CD4-positive, alpha-beta T cell treated with Interleukin-4 for 1 hour (primary cell): ENCODE measurements at regions not wholly inside any gene's neighbourhood (a gene's known extent, or its start where the extent isn't known, plus 50 kb on each side); places are given as distances from the start of the nearest gene placed in this dataset.
"Not testable (repeated sequence)": the region's sequence is repeated elsewhere in the genome, so short reads cannot be mapped to it uniquely, and the experiment has no call there.

Source experiments
- DNase-seq, 2 donors: peaks; one replicate each; pipeline ENCODE4 v3.0.0-alpha.2; 2020 to 2022

- no peak for DNase-seq
These were observed 867.4 kb downstream of the KCNT2 start for GRCh38 chr1:195740862-195741261.

GRCh38 chr1:195738966-195739650 is 869.1 kb downstream of the KCNT2 start:
- no peak for DNase-seq

GRCh38 chr1:195735140-195735539 is 873.1 kb downstream of the KCNT2 start:
- no peak for DNase-seq

GRCh38 chr1:195733826-195734225 is 874.4 kb downstream of the KCNT2 start:
- no peak for DNase-seq

GRCh38 chr1:195733408-195733807 is 874.8 kb downstream of the KCNT2 start:
- DNase-seq: no peak

- no peak for DNase-seq
These were observed 876.9 kb downstream of the KCNT2 start for GRCh38 chr1:195731385-195731784.

- DNase-seq: no peak
These were observed 884.4 kb downstream of the KCNT2 start for GRCh38 chr1:195723796-195724194.

GRCh38 chr1:195722852-195723795 is 885.1 kb downstream of the KCNT2 start:
- not testable (repeated sequence) for DNase-seq

GRCh38 chr1:195722146-195722545 is 886.1 kb downstream of the KCNT2 start:
- DNase-seq: not testable (repeated sequence)

GRCh38 chr1:195721210-195721971 is 886.8 kb downstream of the KCNT2 start:
- DNase-seq: no peak

- no peak for DNase-seq
These were observed 890.6 kb downstream of the KCNT2 start for GRCh38 chr1:195717651-195718050.

GRCh38 chr1:195715652-195716051 is 892.6 kb downstream of the KCNT2 start:
- no peak for DNase-seq

- no peak for DNase-seq
These were observed 894.0 kb downstream of the KCNT2 start for GRCh38 chr1:195714248-195714647.

- no peak for DNase-seq
These were observed 898.4 kb downstream of the KCNT2 start for GRCh38 chr1:195709821-195710220.

GRCh38 chr1:195704028-195704427 is 904.2 kb downstream of the KCNT2 start:
- no peak for DNase-seq

- DNase-seq: no peak
These were observed 907.1 kb downstream of the KCNT2 start for GRCh38 chr1:195701149-195701548.

- no peak for DNase-seq
These were observed 911.1 kb downstream of the KCNT2 start for GRCh38 chr1:195697130-195697529.

- no peak for DNase-seq
These were observed 921.5 kb downstream of the KCNT2 start for GRCh38 chr1:195686764-195687163.

GRCh38 chr1:195664628-195665027 is 943.6 kb downstream of the KCNT2 start:
- no peak for DNase-seq

- DNase-seq: no peak
These were observed 944.5 kb downstream of the KCNT2 start for GRCh38 chr1:195663549-195664280.

GRCh38 chr1:195656780-195657179 is 951.5 kb downstream of the KCNT2 start:
- DNase-seq: no peak

GRCh38 chr1:195648875-195649274 is 959.4 kb downstream of the KCNT2 start:
- not testable (repeated sequence) for DNase-seq

GRCh38 chr1:195637539-195637938 is 970.7 kb downstream of the KCNT2 start:
- DNase-seq: no peak
